Activated effector memory CD4-positive, alpha-beta T cell treated with anti-CD3 and anti-CD28 coated beads, Interleukin-2, amount 50 U/mL, for 16 hours (primary cell): ENCODE measurements at regions not wholly inside any gene's neighbourhood (a gene's known extent, or its start where the extent isn't known, plus 50 kb on each side); places are given as distances from the start of the nearest gene placed in this dataset.
"Not testable (repeated sequence)": the region's sequence is repeated elsewhere in the genome, so short reads cannot be mapped to it uniquely, and the experiment has no call there.

Experiments used
- DNase-seq: peaks from one replicate; pipeline ENCODE4 v3.0.0-alpha.2; 2020

DNA sequence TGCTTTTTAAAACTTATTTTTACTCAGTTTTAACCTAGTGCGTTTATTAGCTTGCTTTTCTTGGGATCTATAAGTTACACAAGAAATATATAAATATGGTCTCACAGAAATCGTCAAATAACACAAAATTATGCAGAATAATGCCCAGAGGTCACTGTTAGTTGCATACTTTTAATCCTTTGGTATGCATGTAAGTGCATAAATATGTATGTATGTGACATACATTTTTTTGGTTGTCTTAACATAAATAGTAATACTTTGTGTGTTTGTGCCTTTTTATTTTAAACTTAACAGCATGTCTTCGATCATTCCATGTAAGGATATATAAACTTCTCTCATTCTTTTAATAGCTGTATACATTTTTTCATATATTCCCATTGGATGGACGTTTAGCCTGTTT lies 459.6 kb downstream of the PCNX1 start:
- DNase-seq, result no peak

DNA sequence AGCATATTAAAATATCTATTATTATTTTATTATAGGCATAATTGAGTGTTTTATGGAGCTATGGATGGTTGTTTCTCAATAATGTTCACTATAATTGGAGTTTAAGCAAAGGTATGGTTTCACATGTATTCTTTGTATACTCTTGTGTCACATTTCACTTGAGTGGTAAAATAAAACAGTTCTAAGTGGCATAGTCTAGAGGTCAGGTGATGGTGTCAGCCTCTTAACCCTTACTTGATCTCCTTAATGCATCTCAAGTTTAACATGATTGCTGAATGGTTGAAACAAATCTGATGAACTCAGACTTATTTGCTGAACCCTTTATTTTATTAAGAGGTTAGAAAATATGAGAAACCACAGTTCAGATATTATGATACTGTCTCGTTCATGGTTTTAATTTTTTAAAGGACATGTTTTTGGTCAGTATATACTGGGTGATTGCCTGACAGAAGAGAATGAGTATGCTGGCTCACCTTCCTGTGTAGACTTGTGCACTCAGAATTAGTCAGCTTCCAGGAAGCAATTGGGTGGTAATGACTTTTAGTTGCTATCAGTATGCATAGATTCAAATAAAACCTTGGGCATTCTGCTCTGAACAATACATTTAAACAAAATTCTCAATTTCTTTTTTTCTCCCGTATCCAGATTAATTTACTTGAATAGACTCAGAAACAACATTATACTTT lies 464.6 kb downstream of the PCNX1 start:
- no peak for DNase-seq

DNA sequence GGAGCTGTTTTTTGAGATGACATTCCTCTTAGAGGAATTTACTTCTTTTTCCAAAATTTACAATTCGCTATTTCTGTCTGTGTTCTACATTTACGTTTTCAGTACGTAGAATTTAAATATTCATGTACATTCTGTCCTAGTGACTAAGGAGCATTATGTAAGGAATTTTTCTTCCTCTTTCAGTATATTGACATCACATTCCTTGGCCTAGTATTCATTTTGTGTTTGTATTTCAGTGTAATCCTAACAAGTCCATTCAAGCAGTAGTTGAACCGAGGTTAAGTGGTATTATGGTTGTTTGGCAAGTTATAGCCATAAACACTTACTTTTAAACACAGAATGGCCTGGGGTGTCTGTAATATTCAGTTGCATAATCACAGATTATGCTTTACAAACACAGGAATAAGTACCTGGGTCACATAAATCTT lies 465.2 kb downstream of the PCNX1 start:
- DNase-seq, result no peak

DNA sequence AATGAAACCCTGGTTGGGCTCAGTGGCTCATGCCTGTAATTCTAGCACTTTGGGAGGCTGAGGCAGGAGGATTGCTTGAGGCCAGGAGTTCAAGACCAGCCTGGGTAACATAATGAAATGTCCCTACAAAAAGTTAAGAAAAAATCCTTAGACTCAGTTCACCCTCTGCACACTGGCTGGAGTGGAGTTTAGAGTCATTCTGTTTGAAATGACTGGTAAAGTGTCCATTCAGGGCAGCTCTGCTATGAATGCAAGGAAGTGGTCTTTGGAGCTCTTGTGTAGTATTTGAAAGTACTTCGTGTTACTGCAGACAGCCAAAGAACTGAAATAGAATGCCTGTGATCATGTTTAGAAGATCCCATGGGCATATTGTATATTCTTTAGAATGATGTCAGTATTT lies 466.5 kb downstream of the PCNX1 start:
- DNase-seq, result no peak

DNA sequence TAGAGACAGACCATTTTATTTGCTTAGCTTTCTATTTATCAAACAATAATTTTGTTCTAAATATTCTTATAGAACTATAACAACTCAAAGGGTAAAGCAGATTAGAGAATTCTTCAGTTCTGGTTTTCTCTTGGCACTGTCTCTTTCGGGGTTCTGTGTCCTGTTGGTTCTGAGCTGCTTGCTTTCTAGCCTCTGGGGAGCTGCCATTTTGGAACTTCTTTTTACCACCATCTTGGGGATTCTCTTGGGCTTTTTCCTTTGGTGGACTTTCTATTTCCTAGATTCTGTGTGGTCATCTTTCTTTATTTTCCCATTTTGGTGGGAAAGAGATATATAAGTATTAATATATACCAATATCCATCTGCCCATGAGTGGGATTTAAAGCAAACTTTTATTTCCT lies 467.7 kb downstream of the PCNX1 start:
- no peak for DNase-seq

DNA sequence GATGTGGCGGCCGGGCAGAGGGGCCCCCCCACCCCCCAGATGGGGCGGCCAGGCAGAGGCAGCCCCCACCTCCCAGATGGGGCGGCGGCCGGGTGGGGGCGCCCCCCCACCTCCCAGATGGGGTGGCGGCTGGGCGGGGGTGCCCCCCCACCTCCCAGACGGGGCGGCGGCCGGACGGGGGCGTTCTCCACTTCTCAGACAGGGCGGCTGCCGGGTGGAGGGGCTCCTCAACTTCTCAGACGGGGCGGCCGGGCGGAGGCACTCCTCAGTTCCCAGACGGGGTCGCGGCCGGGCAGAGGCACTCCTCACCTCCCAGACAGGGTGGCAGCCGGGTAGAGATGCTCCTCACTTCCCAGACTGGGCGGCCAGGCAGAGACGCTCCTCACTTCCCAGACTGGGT lies 469.8 kb downstream of the PCNX1 start:
- no peak for DNase-seq

DNA sequence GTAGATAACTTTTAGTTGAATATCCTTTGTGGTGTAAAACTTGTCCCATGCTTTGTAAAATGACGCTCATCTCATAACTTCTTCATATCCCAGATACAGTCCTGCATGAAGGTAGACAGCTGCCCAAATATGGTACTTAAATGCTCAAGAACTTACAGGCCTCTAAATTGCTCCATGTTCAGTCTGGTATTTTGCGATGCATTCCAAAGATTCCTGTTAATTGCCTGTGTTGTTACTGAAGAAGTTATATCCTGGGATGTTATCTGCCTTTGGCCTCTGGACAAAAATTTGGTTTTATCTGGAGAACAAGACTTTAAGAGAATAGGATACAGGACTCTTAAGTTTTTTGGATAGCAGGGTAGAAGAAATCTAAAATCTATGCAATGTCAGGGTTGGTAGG lies 473.0 kb downstream of the PCNX1 start:
- DNase-seq, result no peak

DNA sequence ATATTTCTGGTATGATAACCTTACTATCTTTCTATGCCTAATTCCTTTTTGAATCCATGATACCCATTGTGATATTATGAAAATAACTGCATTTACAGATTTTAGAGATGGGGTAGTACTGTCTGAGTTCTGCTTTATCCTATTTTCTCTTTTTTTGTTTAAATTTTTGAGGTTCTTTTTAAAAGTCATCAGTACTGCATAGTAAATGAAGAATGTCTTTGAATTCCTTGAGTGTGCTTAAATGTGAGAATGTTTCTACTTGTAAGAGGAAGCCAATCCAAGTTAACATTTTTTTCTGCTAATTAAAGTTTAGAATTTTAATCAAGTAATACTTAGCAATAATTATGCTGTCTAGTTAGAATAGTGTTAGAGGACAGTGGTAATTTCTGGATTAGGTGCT lies 474.6 kb downstream of the PCNX1 start:
- DNase-seq, result no peak

DNA sequence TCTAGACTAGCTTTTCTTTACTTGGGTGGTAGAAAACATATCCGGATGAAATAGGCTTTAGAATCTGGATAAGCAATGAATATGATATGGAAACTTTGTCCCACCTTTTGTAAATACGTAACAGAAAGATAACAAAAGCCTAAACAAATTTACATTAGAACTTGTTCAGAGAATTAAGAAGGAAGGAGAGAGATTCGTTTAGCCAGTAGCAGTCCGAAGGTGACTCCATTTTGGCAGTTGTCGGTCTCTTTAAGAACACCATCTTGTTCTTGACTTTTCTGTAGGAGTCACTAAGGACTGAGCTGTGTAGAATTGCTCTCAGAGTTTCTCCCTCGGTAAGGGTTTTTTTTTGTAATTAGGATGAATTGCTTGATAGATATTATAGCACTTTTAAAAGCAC lies 475.1 kb downstream of the PCNX1 start:
- no peak for DNase-seq

DNA sequence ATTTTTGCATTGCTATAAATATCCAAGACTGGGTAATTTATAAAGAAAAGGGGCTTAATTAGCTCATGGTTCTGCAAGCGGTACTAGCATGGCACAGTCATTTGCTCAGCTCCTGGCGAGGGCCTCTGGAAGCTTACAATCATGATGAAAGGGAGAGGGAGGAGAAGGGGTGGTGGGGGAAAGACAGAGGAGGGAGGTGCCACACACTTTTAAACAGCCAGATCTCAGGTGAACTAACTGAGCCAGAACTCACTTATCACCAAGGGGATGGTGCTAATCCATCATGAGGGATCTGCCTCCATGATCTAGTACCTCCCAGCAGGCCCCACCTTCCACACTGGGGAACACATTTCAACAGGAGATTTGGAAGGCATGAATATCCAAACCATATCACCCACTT lies 476.3 kb downstream of the PCNX1 start:
- DNase-seq, result no peak

DNA sequence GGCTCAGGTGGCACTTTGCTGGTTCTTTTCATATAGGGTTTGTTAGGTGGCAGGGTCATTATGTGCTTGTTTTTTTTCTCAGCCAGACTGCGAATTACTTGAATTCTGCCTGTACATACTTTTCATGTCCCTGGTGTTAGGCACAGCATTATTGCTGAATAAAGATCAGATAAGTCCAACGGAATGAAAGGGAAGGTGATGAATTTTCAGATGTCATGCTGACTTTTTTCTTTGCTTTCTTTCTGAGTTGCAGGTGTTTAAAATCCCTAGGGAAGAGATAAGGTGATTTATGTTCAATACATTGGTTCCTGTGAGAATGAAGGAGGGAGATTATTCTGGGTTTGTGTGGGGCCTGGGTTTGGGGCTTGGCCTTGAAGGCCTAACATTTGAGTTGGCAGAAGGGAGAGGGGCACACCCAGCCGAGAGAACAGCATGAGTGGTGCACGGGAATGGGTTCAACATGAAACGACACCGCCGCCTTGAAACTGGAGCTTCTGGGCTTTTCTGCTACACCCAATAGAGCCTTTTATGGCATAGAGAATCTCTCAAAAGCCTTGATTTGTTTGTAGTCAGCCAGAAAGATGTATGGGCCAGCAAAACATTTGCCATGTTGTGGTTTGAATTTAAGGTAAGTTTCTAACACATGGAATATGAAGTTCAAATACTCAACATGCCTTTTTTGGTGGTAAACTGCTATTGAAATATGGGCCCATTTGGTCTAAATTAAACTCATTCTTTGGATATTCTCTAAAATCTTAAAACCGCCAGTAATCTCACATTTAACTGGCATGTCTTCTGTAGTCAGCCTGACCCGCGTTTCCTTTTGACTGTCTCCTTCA lies 477.0 kb downstream of the PCNX1 start:
- DNase-seq, result no peak

DNA sequence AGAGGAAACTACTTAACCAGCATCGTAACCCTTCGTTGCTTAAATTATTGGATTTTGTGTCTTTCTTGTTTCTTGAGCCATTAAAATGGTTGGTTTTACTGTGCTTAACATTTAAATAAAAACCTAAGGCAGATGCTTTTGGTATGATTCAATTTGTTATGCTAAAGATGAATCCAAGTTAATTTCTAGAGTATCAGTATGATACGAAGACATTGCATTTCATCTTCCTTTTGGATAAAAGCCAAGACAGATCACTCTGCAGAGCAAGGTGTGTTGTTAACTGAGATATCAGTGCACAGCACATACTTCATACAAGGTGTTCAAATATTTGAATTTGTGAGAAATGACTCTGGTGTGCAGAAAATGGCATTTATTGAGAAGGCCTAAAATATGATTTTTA lies 480.5 kb downstream of the PCNX1 start:
- no peak for DNase-seq

DNA sequence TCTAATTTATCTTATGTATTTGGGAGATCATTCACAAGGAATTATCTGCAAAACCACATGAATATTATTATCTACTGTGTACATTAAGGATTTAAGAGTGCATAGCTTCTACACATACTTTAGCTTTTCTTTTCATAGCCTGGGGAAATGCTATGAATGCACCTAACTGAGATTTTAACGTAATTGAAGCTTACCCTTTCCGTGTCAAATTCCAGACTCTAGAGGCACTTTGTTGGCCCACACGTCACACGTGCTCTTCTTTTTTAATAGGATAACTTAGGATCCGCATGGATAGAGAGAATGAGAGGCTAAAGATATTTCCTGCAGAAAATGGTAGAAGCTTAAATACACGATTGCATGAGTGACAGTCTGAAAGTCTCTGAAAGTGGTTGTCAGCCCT lies 481.1 kb downstream of the PCNX1 start:
- DNase-seq, result no peak

DNA sequence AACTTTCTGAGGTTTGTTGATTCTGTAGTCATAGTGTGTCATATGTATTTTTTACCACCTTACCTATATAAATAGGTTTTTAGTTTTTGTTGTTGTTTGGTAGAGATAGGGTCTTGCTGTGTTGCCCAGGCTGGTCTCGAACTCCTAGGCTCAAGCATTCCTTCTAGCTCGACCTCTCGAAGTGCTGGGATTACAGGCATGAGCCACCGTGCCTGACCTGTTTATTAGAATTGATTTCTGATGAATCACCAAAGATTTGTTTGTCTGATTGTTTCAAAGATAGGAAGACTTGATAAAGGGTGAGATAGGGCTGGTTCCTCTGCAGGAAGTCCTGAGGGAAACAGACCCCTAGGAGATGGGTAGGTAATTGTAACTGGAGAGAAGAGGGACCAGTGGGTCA lies 481.6 kb downstream of the PCNX1 start:
- no peak for DNase-seq

DNA sequence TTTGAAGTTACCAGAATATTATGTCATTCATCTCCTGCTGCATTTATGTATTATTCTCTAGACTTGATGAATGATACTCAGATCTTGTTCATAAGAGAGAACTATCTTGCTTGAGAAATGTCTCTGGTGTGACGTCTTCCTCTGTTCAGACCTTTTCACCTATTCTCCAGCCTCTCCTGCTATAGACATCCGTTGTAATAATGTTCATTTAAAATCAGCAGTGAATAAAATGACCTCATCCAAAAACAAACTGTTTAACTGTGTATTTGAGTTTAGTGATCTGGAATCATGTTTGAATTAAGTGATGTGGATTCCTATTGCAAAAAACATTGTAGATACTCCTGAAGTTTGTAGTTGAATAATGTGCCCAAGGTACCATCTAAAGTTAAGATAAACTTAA lies 487.1 kb downstream of the PCNX1 start:
- no peak for DNase-seq

DNA sequence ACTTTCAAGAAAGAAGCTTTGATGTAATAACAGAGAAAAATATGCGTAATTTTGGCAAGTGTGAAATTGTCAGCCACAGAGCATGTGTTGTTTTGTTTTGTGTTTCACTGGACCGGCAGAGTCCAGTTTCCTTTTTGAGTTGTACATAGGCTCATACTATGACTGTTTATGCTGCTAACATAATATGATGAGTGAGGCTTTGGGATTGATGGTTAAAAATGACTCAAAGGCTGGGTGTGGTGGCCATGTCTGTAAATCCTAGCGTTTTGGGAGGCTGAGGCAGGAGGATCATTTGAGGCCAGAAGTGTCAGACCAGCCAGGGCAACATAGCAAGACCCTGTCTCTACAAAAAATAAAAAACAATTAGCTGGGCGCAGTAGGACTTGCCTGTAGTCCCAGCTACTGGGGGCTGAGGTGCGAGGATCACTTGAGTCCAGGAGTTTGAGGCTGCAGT lies 487.9 kb downstream of the PCNX1 start:
- DNase-seq, result no peak

DNA sequence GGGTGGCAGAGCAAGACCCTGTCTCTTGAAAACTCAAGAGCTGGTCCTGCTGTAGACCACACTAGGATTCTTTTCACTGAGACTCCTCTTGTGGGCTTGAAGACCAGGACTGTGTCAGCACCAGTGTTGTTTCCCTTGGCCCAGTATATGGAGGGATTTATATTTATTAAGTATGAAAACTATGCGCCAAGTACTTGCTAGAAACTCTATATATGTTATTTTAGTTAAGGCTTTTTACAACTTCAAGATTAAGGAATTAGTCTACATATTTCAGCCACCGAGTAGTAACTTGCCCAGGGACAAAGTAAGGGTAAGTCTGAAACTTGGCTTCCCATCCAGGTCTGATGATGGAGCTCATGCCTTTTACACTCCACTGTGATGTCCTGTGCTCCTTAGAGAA lies 488.4 kb downstream of the PCNX1 start:
- DNase-seq, result no peak

DNA sequence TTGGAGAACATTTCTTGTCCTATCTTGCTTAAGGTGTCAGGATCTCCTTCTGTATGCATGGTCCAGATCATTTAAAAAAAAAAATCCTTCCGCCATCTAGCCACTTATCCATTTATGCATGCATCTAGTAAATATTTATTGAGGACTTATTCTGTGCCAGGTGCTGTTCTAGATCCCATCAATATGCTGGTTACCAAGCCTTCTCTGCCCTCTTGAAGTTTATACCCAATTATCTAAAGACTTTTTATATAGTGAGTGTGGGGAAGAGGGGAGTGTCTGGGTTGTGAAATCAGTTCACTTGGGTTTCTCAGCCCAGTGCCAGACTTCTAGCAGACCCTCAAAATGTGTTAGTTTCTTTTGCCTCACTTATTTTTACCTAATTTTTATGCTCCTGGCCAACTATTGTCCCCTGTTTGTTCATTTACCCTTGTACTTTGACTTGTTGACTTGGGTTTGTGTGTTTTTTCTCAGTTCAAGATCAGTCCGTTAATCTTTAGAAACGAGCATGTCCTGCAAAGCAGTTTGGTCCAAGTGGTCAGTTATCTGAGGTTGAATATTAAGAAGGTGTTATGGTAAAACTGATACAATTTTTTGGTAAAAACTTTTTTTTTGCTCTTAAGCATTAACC lies 488.9 kb downstream of the PCNX1 start:
- no peak for DNase-seq

DNA sequence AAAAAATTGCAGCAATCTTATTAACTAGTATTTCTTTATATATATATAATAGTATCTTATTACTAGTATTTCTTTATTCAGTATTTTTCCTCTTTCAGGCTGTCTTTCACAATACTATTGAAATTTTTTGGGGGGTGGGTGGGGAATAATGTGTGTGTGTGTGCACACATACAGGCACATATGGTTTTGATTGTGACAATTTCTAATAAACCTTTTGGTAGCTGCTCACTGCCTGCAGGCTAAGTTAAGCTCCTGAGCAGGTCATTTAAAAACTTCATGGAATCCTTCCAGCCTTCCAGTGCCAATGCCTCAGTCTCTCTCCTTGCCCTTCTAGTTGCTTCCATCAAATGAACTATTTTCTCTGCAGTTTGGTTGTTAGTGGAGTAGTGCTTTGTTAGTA lies 490.1 kb downstream of the PCNX1 start:
- DNase-seq, result no peak

DNA sequence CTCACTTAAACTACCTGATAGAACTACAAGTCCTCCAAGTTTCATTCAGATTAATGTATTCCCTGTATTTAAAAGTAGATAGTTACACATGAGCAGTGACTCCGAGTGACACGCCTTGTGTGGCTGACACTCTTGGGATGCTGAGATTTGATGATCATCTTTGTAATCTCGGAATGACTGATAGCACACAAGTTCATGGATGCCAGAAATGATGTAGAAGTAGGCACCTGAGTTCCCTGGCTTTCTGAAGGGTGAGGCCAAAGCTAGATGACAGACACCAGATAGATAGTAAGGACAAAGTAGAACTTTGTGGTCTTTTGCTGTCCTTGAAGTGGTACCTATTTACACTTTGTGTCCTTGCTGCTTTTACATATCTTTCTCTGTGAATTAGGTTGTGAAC lies 491.2 kb downstream of the PCNX1 start:
- no peak for DNase-seq

DNA sequence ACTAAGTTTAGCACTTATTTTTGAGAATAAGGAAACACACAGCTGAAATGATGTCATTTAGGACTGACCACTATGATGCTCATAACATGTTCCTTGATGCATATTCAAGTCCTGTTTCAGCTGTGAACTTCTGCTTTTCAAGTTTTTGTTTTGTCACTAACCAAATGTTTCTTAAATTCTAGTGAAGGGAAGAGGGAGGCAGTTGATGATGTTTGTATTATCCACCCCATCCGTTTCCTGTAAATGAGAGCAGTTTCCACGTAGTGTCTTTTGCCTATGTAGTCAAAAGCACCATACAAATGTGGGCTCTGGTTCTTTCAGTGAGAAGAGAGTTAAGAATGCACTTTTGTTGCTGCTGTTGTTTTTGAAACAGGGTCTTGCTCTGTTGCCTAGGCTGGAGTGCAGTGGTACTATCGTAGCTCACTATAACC lies 491.8 kb downstream of the PCNX1 start:
- DNase-seq, result no peak

DNA sequence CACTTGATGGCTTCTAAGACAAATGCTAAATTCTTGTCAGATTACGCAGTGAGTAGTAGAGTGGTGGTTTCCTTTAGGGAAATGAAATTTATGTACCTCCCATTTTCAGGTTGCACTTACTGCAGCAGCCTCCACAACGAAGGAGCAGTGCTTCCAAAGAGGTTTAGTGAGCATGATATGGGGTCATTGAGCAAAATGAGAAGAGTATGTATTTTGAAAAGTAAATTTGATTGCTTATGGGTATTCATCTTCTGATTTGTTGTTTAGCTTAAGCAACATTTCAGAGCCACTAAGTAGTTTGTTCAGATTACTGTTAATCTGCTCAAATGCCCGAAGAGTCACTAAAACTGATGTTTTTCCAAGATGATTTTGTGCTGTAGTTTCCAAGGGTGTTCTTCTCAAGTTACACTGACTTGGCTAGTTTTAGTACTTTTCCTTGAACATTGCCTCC lies 493.6 kb downstream of the PCNX1 start:
- no peak for DNase-seq

DNA sequence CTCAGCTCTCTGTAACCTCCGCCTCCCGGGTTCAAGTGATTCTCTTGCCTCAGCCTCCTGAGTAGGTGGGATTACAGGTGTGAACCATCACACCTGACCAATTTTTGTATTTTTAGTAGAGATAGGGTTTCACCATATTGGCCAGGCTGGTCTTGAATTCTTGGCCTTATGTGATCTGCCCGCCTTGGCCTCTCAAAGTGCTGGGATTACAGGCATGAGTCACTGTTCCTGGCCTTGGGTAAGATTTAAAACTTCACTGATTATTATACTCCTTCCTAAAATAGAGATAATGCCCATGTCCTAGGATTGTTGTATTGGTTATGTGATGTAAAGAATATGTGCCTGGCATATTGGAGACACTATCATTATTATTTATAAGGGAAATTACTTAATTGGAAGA lies 495.2 kb downstream of the PCNX1 start:
- not testable (repeated sequence) for DNase-seq

DNA sequence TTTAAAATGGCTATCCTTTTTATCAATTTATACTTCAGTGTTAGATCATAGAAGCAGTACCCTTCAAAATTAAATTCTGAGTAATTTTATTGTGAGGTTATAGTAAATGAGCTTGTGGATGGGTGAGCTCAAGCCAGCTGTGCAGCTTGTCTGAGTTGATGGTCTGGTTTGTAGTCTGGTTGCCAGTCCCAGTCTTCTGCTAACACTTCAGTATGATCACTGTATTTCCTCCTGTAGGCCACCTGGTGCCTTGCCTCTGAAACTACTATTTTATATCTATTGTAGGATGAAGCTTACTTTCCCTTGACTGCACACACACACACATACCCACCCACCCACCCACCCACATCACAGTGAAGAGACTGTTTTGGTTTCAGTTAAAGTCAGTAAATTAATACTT lies 496.4 kb downstream of the PCNX1 start:
- DNase-seq, result no peak
